Gastroesophageal sphincter (tissue), 3 donors: ENCODE measurements at regions not wholly inside any gene's neighbourhood (a gene's known extent, or its start where the extent isn't known, plus 50 kb on each side); places are given as distances from the start of the nearest gene placed in this dataset.

Experiments
- EP300 ChIP-seq: sonication (generic); formaldehyde crosslinking; IDR thresholded peaks from one replicate; pipeline ENCODE4 v1.6.1; 2017; ENCODE audit warnings: antibody characterized with exemption, mild to moderate bottlenecking
- POLR2A ChIP-seq, 2 donors: fragments of 450-650 bp; IDR thresholded peaks; one replicate each; pipeline ENCODE4 v1.6.1; 2017; ENCODE audit warnings: antibody characterized with exemption in 2 of 2, mild to moderate bottlenecking in 2 of 2, moderate library complexity in 1 of 2
- TF ChIP-seq, protein P1 (sequence below), 4 experiments: fragments of 200-600 bp in 2 of 4; fragments of 450-650 bp in 2 of 4; sonication (generic) in 1 of 4; IDR thresholded peaks; one replicate each; pipeline ENCODE4 v1.5.1; 2017 to 2019; ENCODE audit warnings: antibody characterized with exemption in 4 of 4, mild to moderate bottlenecking in 2 of 4, moderate library complexity in 2 of 4

GRCh38 chr7:4523873-4524272 lies 158.2 kb upstream of the FOXK1 start:
- TF ChIP-seq, protein P1, sequence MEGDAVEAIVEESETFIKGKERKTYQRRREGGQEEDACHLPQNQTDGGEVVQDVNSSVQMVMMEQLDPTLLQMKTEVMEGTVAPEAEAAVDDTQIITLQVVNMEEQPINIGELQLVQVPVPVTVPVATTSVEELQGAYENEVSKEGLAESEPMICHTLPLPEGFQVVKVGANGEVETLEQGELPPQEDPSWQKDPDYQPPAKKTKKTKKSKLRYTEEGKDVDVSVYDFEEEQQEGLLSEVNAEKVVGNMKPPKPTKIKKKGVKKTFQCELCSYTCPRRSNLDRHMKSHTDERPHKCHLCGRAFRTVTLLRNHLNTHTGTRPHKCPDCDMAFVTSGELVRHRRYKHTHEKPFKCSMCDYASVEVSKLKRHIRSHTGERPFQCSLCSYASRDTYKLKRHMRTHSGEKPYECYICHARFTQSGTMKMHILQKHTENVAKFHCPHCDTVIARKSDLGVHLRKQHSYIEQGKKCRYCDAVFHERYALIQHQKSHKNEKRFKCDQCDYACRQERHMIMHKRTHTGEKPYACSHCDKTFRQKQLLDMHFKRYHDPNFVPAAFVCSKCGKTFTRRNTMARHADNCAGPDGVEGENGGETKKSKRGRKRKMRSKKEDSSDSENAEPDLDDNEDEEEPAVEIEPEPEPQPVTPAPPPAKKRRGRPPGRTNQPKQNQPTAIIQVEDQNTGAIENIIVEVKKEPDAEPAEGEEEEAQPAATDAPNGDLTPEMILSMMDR (IDR thresholded peaks at IDR 0.05), result no peak
- TF ChIP-seq POLR2A (IDR thresholded peaks at IDR 0.05) (no peak), EP300 (no peak)
